GM18868 (cell line): ENCODE measurements at regions not wholly inside any gene's neighbourhood (a gene's known extent, or its start where the extent isn't known, plus 50 kb on each side); places are given as distances from the start of the nearest gene placed in this dataset.
A peak's percentile ranks its signal among the peaks of the same experiment; 100 is the strongest.

Experiments used
- ATAC-seq: cut with Tn5 transposase; IDR thresholded peaks from one replicate; pipeline ENCODE4 v1.9.1; 2021; ENCODE audit warnings: mild to moderate bottlenecking, moderate library complexity; ENCODE audit not compliant: unreplicated experiment

DNA sequence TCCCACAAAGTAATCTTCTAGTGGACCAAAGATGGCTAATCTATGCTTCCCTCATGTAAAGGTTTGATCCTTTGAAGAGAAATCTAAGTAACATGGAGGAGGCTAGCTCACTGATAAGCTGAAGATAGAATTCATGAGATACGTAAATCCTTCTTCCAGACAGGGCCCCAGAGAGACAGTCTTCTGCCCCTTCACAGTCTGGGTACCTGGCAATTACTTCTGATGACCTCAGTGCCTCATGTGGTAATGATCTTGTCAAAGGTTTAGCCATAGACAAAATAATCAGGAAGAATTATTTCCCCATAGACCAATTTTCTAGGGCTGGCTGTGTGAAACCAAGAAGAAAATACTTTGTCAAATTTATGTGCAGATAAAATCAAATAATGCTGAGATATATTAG lies 495.8 kb downstream of the METTL4 start:
- ATAC-seq, result no peak

DNA sequence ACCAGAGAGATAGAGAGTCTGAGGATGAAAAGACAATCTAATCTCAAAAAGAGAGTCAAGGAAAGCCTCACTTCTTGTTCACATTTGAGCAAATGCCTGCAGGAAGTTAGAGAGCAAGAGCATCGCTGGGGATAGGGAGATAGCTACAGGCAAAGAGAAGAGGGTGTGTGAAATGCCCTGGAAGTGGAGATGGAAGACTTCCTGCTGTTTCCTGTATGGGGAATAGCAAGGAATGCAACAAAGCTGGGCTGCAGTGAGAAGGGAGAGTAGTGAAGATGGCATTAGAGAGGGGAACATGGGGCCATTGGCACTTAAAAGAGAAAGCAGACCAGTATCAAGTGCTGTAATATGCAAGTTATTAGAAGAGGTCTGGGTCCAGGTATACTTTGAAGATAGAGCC lies 488.6 kb downstream of the METTL4 start:
- ATAC-seq, result no peak

DNA sequence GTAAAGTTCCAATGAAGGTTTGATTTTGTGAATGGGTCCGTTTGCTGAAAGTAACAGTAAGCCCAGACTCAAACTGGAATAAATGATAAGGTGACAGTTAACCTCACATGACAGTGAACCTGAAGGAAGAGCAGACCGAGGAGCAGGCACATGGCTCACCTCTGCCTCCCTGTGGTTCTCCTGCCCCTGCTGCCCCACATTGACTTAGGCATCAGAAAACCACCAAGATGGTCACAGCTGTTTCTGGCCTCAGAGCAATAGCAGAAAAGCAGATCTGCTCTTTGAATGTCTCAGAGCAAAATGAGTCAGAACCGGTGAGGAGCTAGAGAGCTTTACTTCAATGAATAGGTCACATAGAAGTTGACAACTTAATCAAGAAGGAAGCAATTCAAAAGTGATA lies 487.6 kb downstream of the METTL4 start:
- no peak for ATAC-seq

DNA sequence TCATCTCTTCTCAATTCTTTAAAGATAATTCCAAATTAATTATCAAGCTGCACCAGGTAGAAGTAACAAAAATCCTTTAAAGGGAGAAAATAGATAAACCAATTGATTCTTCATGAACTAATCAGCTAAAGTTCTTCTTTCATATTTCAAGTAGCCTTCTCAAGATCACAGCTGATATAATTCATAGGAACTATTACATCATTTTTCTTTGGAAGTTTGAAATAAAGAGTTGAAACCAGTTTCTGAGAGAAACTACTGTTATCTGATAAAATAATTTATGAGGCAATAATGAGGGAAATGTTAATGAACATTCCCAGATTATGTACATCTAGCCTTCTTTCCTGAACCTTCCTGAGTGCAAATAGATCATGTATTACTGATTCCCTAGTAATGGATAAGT lies 484.9 kb downstream of the METTL4 start:
- no peak for ATAC-seq

DNA sequence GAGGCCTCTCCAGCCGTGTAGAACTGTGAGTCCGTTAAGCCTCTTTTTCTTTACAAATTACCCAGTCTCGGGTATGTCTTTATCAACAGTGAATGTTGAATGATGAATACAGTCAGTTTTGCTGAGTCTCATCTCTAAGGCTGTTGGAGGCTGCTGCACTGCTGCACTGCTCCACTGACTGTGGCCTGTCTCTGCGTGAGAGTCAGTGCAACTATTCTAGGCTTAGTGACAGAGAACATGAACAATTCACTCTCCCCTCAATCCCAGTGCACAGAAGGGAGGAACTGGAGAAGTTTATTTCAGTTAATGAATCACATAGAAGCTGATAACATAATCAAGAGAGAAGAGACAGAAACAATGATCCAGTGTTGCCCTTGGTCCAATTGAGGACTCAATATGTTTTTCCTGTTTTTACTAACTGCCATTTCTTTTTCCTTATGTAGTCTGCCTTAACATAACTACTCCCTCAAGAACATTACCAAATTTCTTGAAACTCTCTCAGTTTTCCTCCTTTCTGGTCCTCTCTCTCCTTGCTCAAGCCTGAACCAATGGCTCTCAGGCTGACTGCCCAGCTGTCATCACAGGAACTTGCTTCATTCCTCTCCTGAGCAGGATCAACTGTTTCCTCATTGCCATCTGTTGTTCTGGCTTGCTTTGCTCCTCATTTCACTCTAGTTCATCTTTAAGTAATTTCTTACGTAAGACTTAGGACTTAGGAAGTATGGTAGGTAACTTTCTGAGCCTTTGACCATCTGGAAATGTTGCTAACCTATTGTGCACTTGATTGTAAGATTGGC lies 483.2 kb downstream of the METTL4 start:
- ATAC-seq, result no peak

DNA sequence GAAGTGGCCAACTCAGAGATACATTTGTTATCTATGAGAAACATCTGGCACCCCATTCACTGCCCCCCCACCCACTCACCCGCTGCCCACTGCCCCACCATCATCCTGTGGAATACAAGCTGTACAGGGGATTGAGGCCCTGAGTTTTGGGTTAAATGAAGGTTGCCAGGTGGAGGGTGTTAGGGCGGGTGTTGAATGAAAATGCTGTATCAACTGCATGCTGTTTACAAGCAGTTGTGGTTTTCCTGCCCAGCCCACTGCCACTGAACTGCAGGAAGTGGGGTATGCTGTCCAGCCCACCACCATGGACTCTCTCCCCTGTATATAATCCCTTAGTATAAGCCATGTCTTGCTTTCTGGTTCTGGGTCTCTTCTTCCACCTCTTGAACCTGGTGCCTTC lies 481.9 kb downstream of the METTL4 start:
- ATAC-seq, result no peak

DNA sequence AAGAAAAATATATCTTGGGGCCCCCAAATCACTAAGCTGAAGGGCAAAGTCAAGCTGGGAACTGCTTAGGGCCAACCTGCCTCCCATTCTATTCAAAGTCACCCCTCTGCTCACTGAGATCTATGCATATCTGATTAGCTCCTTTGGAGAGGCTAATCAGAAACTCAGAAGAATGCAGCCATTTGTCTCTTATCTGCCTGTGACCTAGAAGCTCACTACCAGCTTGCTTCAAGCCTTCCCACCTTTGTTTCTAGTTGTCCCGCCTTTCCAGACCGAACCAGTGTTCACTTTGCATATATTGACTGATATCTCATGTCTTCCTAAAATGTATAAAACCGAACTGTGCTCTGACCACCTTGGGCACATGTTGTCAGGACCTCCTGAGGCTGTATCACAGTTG lies 479.4 kb downstream of the METTL4 start:
- ATAC-seq, result no peak

DNA sequence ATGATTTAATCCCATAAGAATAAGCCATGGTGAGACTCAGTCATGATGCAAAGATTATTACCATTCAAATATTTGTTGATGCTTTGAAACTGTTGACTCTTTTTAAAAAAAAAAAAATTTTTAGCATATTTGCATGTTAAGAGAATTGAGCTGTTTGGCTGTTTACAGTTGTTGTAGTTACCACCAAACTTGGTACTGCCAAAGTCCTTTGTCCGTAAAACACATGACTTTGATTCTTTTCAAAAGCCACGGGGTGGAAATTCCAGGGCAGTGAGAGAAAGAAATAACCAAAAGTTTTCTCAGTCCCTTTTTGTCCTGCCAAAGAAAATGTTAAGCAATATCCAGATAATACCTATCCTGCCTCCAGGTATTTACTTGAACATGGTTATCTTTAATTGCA lies 474.8 kb downstream of the METTL4 start:
- no peak for ATAC-seq

DNA sequence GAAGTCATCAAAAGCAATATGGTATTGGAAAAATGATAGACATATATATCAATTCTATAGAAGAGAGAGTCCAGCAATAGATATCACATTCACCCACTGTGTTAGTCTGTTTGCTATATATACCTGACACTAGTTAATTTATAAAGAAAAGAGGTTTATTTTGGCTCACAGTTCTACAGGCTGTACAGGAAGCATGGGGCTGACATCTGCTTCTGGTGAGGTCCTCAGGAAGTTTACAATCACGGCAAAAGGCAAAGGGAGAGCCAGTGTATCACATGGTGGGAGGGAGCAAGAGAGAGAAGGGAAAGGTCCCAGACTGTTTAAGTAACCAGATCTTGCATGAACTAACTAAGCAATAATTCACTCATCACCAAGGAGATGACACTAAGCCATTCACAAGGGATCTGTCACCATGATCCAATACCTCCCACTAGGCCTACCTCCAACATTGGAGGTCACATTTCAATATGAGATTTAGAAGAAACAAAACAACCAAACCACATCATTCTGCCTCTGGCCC lies 470.6 kb downstream of the METTL4 start:
- ATAC-seq, result no peak

DNA sequence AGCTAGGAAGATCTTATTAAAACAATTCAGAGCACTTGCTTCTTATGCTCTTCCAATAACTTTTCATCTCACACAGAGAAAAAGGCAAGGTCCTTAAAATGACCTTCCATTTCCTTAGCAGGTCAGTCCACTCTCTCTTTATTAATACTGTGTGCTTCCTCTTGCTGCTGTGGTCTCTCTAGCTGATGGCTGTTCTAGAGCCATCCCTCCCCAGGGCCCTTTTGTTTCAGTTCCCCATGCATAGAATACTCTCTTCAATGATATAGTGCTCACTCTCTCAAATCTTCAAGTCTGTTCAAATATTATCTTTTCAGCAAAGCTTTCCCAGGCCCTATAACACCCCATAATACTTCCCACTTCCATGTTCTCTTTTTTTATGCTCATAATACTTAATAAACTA lies 469.3 kb downstream of the METTL4 start:
- ATAC-seq, result peak; percentile 73

DNA sequence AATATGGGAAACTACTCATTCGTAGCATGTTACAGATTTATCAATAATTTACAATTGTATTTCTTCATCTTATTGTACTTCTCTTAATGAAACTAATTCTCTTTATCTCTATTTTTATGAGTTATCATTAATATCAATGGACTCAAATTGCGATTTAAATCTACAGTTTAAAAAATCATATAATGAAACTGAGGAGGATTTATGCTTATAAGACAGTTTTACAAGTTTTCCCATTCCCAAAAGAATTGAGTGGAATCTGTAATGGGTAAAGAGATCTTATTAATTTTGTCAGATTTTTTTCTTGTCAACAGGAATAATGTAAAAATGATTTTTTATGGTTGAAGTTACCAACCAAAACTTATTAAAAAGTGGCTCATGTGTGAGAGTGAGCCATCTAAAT lies 468.0 kb downstream of the METTL4 start:
- ATAC-seq, result no peak

DNA sequence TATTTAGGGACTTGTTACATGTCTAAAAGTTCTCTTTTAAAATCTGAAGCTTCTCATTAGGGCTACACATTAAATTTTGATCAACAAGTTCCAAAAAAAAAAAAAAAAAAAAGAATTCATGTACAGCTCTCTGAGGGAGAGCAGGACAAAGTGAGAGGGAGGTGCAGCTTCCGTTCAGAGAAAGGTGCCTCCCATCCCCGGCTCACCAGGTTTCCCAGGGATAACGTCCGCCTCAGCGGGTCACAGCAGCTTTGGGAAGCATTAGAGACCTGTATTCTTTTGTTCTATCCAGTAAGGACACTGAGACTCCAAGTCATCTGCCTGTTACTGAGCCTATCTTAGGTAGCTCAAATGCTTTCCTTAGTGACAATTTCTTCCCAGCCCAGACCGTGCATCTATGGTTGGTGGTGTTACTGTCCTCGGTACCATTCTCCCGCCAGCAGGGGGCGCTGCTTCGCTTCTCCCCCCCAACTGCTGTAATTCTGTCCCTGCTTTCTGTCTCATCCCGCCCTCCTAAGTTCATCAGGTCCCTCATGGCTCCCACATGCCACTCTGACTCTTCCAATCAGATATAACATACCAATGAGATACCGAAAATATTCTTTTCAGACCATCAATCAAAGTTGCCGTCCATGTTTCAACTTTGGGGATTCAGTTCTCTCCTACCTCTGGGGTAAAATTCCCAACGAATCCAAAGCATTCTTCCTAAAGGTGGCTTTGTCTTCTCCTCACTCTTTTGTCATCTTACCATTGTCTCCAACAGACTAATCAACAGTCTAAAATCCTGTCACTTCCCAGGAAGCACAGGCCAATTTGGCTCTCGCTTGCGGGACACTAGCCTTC lies 466.5 kb downstream of the METTL4 start:
- peak; percentile 92 for ATAC-seq

DNA sequence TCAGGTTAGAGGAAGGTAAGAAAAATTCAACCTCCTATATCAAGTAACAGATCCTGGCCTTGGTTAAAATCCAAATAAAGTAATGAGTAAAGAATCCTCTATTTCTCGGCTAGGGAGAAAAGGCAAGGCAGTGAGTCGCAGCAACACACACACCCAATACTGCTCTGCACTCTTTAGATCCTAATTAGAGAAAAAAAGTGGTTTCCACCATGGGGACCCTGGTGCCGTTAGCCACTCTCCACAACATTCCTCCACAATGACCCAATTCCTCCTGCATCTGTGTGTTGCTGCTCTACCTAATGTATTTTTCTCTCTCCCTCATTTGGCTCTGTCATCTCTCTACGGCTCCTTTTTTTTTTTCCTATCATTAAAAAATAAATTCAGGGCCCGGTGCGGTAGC lies 462.7 kb downstream of the METTL4 start:
- no peak for ATAC-seq

DNA sequence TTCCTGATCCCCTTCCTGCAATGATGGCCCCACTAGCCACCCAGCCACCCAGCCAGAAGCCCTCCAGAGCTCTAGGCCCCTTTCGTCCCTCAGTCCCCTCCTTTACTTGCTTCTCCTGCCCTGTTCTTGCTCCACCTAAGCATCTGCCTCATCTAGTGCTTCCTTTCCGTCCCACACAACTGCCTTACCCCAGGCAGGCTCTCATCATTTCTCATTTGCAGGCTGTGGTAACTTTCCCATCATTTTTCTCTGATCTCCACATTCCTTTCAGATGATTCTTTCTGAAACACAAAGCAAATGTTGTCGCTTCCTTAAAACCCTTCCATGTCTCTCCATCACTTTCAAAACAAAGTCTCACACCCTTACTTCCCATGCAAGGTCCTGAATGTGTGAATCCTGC lies 459.8 kb downstream of the METTL4 start:
- ATAC-seq, result no peak

DNA sequence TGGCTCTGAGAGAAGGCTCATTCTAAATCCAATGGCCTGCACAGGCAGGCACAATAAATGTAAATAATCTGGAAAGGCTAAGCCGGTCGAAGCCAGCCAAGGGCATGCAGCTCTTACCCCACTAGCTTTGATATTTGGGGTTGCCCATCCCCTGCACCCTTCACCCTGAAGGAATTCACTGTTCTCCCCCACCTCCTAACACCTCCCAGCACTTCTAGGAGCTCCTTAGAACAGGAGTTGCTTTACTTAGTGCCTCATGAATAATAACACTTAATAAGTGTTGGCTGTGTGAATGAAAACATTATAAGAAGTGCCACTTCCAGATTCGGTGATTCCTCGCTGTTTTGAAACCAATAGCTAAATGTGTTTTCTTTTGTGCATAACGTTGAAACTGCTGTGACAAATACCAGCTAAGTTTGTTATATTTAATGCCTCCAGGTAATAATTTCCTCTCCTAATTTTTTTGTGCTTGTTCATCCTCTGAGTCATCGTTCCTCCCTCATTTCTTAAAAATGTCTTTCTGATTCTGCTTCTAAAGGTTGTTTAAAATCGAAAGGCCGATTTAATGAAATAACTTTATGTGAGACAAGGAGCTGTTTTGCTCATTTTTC lies 458.8 kb downstream of the METTL4 start:
- no peak for ATAC-seq

DNA sequence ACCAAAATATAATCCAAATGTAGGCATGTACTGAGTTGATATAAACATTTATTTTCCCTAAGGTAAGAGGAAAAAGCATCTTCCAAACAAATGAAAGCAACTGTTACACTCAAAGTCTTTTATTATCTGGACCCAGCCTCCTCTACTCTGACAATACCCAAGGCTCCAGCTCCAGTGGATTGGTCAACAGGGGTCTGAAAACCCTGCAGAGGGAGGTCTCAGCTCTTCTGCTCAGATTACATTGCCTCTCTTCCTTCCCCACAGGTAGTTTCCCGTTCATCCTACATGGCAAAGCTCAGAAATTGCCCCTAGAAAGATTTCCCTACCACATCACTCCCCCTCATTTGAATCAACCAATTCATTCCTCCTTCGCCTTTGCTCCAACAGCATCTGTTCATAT lies 457.0 kb downstream of the METTL4 start:
- ATAC-seq, result no peak

DNA sequence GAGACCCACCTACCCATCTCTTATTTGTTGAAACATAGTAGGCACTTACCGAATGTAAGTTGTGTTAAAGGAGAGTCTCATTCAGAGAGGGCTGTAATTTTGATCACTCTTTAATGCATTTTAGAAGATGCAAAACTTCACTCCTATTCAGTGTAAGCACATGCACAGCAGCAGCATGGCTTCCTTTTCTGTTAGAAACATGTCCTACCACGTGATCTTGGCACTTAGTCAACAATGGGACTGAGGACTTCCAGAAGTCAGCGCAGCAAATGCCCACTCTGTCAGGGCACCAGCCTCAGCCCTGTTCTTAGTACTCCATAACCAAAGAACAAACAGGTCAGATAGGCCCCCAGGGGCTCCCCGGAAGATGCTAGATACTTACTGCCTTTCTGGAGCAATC lies 456.5 kb downstream of the METTL4 start:
- no peak for ATAC-seq

DNA sequence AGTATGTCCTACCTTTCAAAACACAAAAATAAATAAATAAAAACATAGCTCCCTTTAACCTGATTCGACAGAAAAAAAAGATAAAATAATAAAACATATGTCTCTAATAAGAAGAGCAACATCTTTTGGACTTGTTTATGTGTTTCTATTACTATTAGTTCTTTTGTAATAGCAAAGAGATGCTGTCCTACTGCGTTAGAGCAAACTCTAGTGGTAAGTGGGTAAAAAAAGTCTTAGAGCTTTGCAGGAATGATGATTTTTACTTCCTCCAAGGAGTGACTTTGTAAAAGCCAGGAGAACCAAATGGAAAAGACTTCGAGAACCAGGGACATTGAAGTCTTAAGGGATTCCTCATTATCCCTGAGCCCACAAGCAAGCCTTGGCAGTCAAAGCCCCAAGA lies 450.1 kb downstream of the METTL4 start:
- no peak for ATAC-seq

DNA sequence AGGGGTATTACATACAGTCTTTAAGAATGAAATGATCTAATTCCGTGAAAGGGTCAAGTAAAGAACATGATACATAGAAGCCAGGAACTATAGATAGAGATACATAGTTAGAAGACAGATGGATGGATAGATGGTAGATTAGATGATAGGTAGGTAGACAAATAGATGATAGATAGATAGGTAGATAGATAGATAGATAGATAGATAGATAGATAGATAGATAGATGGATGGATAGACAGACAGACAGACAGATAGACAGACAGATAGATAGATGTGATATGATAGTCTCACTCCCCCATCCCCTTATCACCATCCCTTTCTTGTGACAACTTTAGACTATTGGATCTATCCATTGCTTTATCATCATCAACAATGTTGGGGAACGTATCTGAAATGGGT lies 448.2 kb downstream of the METTL4 start:
- ATAC-seq, result no peak

DNA sequence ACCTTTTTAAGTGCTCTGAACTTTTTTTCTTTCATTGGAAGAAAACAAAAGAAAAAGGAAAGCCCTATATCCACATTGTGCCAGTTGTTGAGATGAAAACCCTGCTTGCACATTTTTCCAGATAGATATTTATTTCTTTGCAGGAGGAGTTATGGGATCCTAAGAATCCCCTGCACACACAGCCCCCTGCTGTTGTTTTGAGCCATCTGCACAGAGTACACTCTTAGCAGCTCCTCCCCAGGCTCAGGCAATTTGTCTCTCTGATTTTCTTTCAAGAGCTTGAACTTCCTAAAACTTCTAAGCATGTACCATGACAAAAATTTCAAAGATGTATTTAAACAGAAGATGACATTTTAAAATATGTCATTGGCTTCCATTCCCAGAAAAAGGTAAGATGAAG lies 436.9 kb downstream of the METTL4 start:
- ATAC-seq, result no peak

DNA sequence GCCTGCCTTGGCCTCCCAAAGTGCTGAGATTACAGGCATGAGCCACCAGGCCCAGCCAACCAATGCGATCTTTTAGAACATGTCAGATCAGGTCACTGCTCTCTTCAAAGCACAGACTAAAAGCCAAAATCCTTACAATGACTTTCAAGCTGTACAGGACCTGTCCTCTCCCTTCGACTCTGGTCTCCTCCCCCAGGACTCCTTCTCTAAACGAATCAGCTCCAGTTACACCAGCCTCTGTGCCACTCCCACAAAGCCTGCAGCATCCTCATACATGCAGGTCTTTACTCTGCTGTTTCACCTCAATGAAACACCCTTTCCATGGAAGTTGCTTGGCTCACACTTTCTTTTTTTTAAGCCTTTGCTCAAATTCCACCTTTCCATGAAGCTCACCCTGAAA lies 436.0 kb downstream of the METTL4 start:
- no peak for ATAC-seq

DNA sequence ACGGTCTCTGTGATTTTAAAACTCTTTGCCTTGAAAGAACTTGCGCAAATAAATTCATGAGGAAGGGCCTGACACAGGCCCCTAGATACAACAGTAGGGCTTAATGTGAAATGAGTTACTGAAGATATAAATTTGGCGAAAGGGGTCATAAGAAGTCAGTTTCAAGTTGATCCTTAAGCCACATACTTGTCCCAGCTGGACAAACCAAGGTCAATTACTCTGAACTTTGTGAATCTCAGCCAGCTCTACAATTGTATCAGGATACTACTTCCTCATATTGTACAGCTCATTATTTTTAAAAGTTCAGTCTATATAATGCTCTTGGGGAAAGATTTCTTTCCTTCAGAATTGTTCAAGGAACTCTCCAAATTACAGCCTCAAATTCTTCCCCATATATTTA lies 432.8 kb downstream of the METTL4 start:
- no peak for ATAC-seq
